Endothelial cell of umbilical vein (primary cell): ENCODE measurements at regions not wholly inside any gene's neighbourhood (a gene's known extent, or its start where the extent isn't known, plus 50 kb on each side); places are given as distances from the start of the nearest gene placed in this dataset.

Experiments
- BruUV-seq: library from RNA; stranded (reverse); fragments of 400-500 nt; replicated peaks from 2 replicates; lab custom pipeline; 2021; lab: Mats Ljungman, UMichigan
- CTCF ChIA-PET: fragments of 300-600, 350-600 bp; sonication (Branson Sonifier 250); formaldehyde crosslinking; loops from one replicate; lab custom pipeline; 2021; ENCODE audit warnings: antibody characterized with exemption, inconsistent platforms; lab: Charles Lee
- POLR2A ChIA-PET: fragments of 300-600, 350-600 bp; sonication (Branson Sonifier 250); formaldehyde crosslinking; loops from one replicate; lab custom pipeline; 2021; ENCODE audit warnings: antibody characterized with exemption, inconsistent platforms; lab: Charles Lee
- DNase-seq: peaks from one replicate; pipeline ENCODE4 v3.0.0-alpha.2; 2011; ENCODE audit warnings: low read depth, low spot score
- FAIRE-seq: peaks from 2 replicates; lab custom pipeline; 2011; peaks lifted over from hg19 to GRCh38; lab: Jason Lieb, UNC
- H2AFZ ChIP-seq: 2 replicates; pipeline ENCODE4 v1.6.0; 2012; ENCODE audit warnings: low read depth, low read length, control low read depth, inconsistent platforms
- H3K27ac ChIP-seq: 2 replicates; pipeline ENCODE4 v1.5.1; 2011; ENCODE audit warnings: low read depth, mild to moderate bottlenecking, control low read depth, low read length, moderate library complexity; ENCODE audit not compliant: insufficient read depth
- H3K27me3 ChIP-seq, 2 experiments: 2 replicates each; pipeline versions ENCODE4 v1.6.0 to v1.6.1; 2011; ENCODE audit warnings: low read length in 2 of 2, mixed read lengths in 1 of 2; ENCODE audit not compliant: control insufficient read depth in 2 of 2, insufficient read depth in 2 of 2
- H3K36me3 ChIP-seq, 2 experiments: 2 replicates in 1 of 2; 3 replicates in 1 of 2; pipeline ENCODE4 v1.5.1; 2011; ENCODE audit warnings: low read length in 2 of 2, mild to moderate bottlenecking in 1 of 2, moderate library complexity in 1 of 2; ENCODE audit not compliant: control insufficient read depth in 2 of 2, insufficient read depth in 2 of 2; ENCODE audit errors: extremely low read depth in 1 of 2
- H3K4me1 ChIP-seq: 3 replicates; pipeline ENCODE4 v1.5.1; 2011; ENCODE audit warnings: mild to moderate bottlenecking, low read length; ENCODE audit not compliant: control insufficient read depth, insufficient read depth; ENCODE audit errors: extremely low read depth
- H3K4me2 ChIP-seq: 2 replicates; pipeline ENCODE4 v1.6.1; 2011; ENCODE audit warnings: low read length, control low read depth, mixed read lengths; ENCODE audit not compliant: insufficient read depth
- H3K4me3 ChIP-seq, 3 experiments: fragments of 200-600 bp in 1 of 3; sonication (generic), shearing (Covaris generic) in 1 of 3; replicated peaks in 1 of 3; 2 replicates each; pipeline ENCODE4 v1.5.1; 2011 to 2016; ENCODE audit warnings: control low read depth in 3 of 3, low read length in 3 of 3, mild to moderate bottlenecking in 2 of 3, inconsistent platforms in 1 of 3, low read depth in 1 of 3, moderate library complexity in 1 of 3; ENCODE audit not compliant: insufficient read depth in 1 of 3
- H3K79me2 ChIP-seq: 2 replicates; pipeline ENCODE4 v1.6.0; 2012; ENCODE audit warnings: low read length, inconsistent platforms; ENCODE audit not compliant: control insufficient read depth, insufficient read depth
- H3K9ac ChIP-seq: replicated peaks from 2 replicates; pipeline ENCODE3; 2011; ENCODE audit warnings: low read length, control low read depth; ENCODE audit not compliant: insufficient read depth; ENCODE audit errors: extremely low read depth
- H3K9me1 ChIP-seq: replicated peaks from 3 replicates; pipeline ENCODE4 v1.6.0; 2011; ENCODE audit warnings: mild to moderate bottlenecking, low read length; ENCODE audit not compliant: control insufficient read depth, insufficient read depth; ENCODE audit errors: extremely low read depth
- H3K9me3 ChIP-seq: replicated peaks from 2 replicates; pipeline ENCODE4 v1.5.1; 2012; ENCODE audit warnings: low read length, inconsistent platforms; ENCODE audit not compliant: control insufficient read depth, insufficient read depth
- H4K20me1 ChIP-seq: replicated peaks from 2 replicates; pipeline ENCODE3; 2011; ENCODE audit warnings: mild to moderate bottlenecking, low read length; ENCODE audit not compliant: control insufficient read depth, insufficient read depth; ENCODE audit errors: extremely low read depth
- EZH2 ChIP-seq: IDR thresholded peaks from 2 replicates; pipeline ENCODE4 v1.6.1; 2012; ENCODE audit warnings: borderline replicate concordance, low read depth, mild to moderate bottlenecking, moderate library complexity, low read length, inconsistent platforms; ENCODE audit not compliant: severe bottlenecking
- FOS ChIP-seq: IDR thresholded peaks from 2 replicates; pipeline ENCODE4 v1.6.1; 2011; ENCODE audit warnings: mild to moderate bottlenecking, low read length, moderate library complexity, borderline replicate concordance; ENCODE audit not compliant: insufficient read depth
- GATA2 ChIP-seq: IDR thresholded peaks from 2 replicates; pipeline ENCODE4 v1.7.0; 2011; ENCODE audit warnings: low read depth, mild to moderate bottlenecking, moderate library complexity, mixed read lengths, low read length; ENCODE audit not compliant: insufficient read length, insufficient read depth
- JUN ChIP-seq: IDR thresholded peaks from 2 replicates; pipeline ENCODE4 v1.6.1; 2011; ENCODE audit warnings: borderline replicate concordance, low read depth; ENCODE audit not compliant: insufficient read length, insufficient read depth
- MAX ChIP-seq: IDR thresholded peaks from 2 replicates; pipeline ENCODE4 v1.6.1; 2011; ENCODE audit not compliant: insufficient read depth, insufficient read length
- MYC ChIP-seq: IDR thresholded peaks from one replicate; pipeline ENCODE4 v1.6.1; 2011; ENCODE audit warnings: mild to moderate bottlenecking, low read depth, low read length
- POLR2A ChIP-seq: IDR thresholded peaks from 2 replicates; pipeline ENCODE4 v1.6.1; 2012; ENCODE audit warnings: low read depth, mild to moderate bottlenecking, control low read depth, low read length
- POLR2AphosphoS5 ChIP-seq: IDR thresholded peaks from 2 replicates; pipeline ENCODE4 v1.6.1; 2012; ENCODE audit warnings: low read depth, mild to moderate bottlenecking, control low read depth, low read length, moderate library complexity; ENCODE audit not compliant: insufficient read depth
- dilution Hi-C: fragments of 300-500 bp; cut with MboI; formaldehyde crosslinking; loops from one replicate; pipeline ENCODE4 v1.15.0; 2019; ENCODE audit warnings: low sequenced_read_pairs; ENCODE audit not compliant: extremely low pct_ligation_motif_present
- intact Hi-C: fragments of 100-400 bp; cut with micrococcal nuclease; formaldehyde crosslinking; loops from one replicate; pipeline ENCODE4 v1.10.0; 2022
- TF ChIP-seq, protein P1 (sequence below), 2 donors: IDR thresholded peaks; 1 replicate in 1 of 2; 2 replicates in 1 of 2; pipeline ENCODE4 v1.5.1; 2011; ENCODE audit warnings: low read length in 2 of 2, mild to moderate bottlenecking in 2 of 2, moderate library complexity in 2 of 2, control low read depth in 1 of 2, inconsistent platforms in 1 of 2, low read depth in 1 of 2; ENCODE audit not compliant: insufficient read depth in 1 of 2; ENCODE audit errors: extremely low read depth in 1 of 2

- no peak for TF ChIP-seq MAX
- no peak for TF ChIP-seq FOS
- TF ChIP-seq, protein P1, sequence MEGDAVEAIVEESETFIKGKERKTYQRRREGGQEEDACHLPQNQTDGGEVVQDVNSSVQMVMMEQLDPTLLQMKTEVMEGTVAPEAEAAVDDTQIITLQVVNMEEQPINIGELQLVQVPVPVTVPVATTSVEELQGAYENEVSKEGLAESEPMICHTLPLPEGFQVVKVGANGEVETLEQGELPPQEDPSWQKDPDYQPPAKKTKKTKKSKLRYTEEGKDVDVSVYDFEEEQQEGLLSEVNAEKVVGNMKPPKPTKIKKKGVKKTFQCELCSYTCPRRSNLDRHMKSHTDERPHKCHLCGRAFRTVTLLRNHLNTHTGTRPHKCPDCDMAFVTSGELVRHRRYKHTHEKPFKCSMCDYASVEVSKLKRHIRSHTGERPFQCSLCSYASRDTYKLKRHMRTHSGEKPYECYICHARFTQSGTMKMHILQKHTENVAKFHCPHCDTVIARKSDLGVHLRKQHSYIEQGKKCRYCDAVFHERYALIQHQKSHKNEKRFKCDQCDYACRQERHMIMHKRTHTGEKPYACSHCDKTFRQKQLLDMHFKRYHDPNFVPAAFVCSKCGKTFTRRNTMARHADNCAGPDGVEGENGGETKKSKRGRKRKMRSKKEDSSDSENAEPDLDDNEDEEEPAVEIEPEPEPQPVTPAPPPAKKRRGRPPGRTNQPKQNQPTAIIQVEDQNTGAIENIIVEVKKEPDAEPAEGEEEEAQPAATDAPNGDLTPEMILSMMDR (IDR thresholded peaks at IDR 0.05; ENCODE audit: extremely low read depth in 1 of 2, insufficient read depth in 1 of 2, low read depth in 1 of 2, low read length in 2 of 2) = no peak
- no peak for TF ChIP-seq POLR2A
- TF ChIP-seq JUN = no peak
- TF ChIP-seq POLR2AphosphoS5 = no peak
- TF ChIP-seq GATA2 = no peak
- no peak for TF ChIP-seq EZH2
- no peak for TF ChIP-seq MYC
- Histone ChIP-seq H3K4me2 (no peak overlapping the region), H3K36me3 (no peaks in the 10 kb centered on the region), H3K79me2 (no peaks in the 10 kb centered on the region), H3K4me3 (no peak overlapping the region), H2AFZ (no peak overlapping the region), H3K4me1 (no peaks in the 10 kb centered on the region), H3K9me1 (no peaks in the 10 kb centered on the region), H3K9me3 (no peaks in the 10 kb centered on the region), H3K27ac (no peak overlapping the region), H4K20me1 (no peaks in the 10 kb centered on the region), H3K9ac (no peak overlapping the region), H3K27me3 (peaks cover 2% of the 10 kb centered on the region in 2 experiments)
- no peak for DNase-seq
- FAIRE-seq = no peak
- no TSS peak for BruUV-seq
- POLR2A ChIA-PET = no interaction called here
- CTCF ChIA-PET = interaction anchor here (0.7 to 1.4 kb wide), 3 partner anchors 9 to 732 kb away, joined by 3 to 7 read pairs (median 3); no protein-coding TSS in a partner anchor
- dilution Hi-C loops = no loop called here
- intact Hi-C loops = no loop called here
Measured at GRCh38 chr14:53596853-53597525, 359.6 kb downstream of the BMP4 start.
